GM12872 (cell line): ENCODE measurements at regions not wholly inside any gene's neighbourhood (a gene's known extent, or its start where the extent isn't known, plus 50 kb on each side); places are given as distances from the start of the nearest gene placed in this dataset.

Experiments
- TF ChIP-seq, protein P1 (sequence below): IDR thresholded peaks from 3 replicates; pipeline ENCODE4 v1.5.1; 2011; ENCODE audit warnings: low read depth, mild to moderate bottlenecking, low read length, moderate library complexity; ENCODE audit not compliant: insufficient read depth

DNA sequence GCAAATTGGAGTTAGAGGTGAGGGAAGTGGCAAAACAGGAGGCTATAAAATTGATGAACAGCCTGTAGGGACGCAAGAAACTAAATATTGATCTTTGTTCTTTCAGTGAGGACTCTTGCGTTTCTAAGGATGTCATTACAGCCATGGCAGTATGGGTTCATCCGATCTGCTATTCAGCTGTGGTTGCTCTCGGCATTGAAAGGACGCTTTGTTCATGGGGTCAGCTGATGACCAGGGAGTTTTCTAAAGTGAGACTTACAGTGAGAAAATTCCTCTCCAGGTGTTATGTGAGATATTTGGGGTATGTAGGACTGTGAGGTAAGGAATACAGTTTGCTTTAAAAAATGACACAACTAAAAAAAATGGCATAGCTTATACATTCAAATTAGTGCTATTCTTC is 52.7 kb upstream of the PELI1 start:
- TF ChIP-seq, protein P1, sequence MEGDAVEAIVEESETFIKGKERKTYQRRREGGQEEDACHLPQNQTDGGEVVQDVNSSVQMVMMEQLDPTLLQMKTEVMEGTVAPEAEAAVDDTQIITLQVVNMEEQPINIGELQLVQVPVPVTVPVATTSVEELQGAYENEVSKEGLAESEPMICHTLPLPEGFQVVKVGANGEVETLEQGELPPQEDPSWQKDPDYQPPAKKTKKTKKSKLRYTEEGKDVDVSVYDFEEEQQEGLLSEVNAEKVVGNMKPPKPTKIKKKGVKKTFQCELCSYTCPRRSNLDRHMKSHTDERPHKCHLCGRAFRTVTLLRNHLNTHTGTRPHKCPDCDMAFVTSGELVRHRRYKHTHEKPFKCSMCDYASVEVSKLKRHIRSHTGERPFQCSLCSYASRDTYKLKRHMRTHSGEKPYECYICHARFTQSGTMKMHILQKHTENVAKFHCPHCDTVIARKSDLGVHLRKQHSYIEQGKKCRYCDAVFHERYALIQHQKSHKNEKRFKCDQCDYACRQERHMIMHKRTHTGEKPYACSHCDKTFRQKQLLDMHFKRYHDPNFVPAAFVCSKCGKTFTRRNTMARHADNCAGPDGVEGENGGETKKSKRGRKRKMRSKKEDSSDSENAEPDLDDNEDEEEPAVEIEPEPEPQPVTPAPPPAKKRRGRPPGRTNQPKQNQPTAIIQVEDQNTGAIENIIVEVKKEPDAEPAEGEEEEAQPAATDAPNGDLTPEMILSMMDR, result no peak

DNA sequence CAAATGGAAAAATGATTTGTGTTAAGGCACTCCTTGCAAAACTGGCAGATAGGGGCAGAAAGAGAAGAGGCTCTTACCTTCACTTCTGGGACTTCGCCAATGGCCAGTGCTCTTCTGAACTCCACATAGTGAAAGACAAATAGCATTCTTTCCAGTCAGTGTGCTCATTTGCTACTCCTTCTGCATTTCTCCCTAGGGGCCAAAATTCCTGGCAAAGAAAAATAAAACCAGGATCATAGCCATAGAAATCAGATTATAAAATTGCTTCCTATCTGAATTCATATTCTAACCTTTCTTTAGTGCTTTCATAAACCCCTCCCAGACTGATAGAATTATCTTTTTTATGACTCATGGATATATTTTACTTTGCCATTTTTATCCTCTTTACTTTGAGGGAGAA is 56.9 kb upstream of the PELI1 start:
- TF ChIP-seq, protein P1, result no peak

DNA sequence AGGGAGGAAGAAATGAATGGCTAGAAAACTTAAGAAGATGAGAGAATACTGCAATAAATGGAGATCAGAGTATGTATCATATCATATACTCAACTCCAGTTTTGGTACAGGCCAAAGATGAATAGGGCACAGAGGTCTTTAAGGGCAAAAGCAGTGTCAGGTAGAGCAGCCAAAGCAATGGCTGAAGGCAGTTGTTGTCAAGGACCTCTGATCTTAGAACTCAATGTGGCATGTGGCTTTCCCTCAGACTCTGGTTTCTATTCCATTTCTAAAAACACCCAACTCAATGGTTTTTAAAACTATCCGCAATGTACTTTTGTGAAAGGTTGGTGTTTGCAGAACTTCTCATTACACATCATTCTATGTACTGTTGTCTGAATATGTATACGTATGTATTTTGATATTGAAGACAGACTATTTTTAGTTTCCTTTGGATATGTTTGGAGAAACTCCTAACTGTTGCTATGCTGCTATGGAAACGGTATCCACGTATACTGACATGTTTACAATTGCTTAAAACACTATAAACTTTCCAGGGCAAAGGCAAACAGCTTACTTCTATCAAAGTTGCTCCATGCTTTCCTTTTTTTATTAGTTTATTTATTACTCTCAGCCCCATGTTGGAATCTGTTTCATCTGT is 58.1 kb upstream of the PELI1 start:
- TF ChIP-seq, protein P1, result no peak

DNA sequence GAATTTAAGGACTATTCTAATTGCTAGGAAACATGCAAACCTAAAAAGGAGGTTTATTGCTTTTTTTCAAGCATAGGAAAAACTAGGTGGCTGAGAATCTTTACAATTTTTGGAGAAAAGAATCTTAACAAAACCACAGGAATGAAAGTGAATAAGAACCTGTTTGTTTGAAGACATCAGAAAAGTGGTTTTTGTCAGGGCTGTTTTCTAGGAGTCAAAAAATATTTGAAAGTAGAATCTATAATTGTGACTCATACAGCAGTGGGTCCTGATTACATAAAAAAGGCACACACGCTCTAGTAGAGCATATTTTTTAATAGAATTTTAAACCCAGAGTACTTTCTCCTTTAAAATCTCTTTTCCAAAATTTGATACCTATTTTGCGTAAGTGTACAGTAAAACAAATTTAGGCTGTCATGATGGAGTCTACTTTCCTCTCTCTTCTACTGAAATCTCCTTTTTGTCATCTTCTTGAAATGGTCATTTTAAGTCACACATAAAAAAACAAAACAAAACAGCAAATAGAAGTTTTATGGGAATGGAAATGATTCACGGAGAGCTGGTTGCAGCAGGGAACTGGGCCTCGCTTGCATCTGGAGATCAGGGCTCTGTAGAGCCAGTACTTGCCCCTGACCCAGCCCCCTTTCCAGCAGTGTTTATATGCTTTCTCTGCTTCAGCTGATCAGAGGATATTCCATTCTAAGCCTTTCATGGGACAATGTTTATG is 59.1 kb upstream of the PELI1 start:
- TF ChIP-seq, protein P1, result no peak

DNA sequence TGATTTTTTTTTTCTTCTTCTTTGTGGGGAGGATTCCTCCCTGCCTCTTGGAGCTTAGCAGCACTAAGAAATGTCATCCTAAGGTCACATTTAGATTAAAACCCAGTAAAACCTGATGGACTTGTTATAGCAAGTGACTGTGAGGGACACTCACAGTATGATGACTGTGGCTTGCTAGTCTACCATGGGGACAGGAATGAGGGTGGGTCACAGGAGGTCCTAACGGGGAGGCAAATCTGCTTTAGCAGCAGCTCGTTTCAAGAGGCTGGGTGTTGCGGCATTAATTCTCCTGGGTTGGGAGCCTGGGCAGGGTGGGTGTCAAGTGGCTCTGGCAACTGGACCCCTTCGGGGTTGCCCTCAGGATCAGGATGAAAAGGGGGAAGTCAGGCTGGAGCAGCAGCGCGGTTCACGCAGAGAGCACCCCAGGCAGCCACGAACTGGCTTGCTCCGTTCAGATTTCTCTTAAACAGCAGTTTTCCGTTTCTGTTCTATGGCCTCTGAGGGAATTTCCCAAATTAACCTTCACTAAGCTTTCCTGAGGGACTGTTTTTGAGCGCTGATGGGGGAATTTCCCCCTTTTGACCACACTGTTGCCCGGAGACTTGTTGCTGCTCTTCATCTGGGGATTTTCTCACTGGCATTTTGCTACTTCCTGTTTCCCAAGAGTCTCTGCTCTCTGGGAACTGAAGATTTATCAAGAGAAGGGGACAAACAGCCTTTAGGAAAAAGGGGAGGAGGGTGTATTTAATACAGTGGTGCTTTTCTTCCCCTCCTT is 59.8 kb upstream of the PELI1 start:
- TF ChIP-seq, protein P1, result no peak

DNA sequence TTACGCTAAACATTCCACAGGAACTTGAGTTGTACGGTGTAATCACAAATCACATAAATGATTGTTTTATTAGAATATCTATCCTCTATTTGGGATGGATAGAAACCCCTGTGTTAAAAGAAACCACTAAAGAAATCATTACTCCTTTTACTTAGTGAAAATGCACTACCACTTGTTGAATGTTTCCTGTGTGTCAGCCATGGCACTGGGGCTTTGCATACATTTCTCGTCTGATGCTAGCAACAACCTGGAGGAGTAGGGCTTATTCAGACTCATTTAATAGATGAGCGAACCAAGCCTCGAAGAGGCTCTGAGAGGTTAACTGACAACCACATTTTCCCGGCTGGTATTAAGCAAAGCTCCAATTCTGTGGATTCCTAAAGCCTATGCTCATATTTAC is 60.5 kb upstream of the PELI1 start:
- TF ChIP-seq, protein P1, result no peak

DNA sequence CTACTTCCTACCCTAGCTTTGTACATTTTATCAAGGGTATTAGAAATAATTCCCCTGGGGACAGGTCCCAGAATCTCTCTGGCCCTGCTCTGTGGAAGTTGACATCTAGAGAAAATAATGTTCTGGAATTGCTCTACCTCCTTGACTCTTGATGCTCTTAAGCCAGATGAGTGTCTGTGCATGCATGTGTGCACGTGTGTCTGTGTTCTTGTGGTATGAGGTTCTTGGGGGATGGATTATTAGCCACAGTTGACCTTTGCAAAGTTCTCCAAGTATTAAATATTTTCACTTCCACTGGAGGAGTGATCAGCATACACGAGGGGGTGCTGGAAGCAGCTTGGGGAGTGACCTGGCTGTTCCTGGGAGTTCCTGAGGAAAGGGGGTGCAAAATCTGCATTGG is 61.2 kb upstream of the PELI1 start:
- TF ChIP-seq, protein P1, result no peak
